Stimulated activated CD4-positive, alpha-beta T cell treated with anti-CD3 and anti-CD28 coated beads, Interleukin-12 subunit alpha, Interleukin-12 subunit beta, amount 100 ng/mL, for 48 hours (primary cell): ENCODE measurements at regions not wholly inside any gene's neighbourhood (a gene's known extent, or its start where the extent isn't known, plus 50 kb on each side); places are given as distances from the start of the nearest gene placed in this dataset.
"Not testable (repeated sequence)": the region's sequence is repeated elsewhere in the genome, so short reads cannot be mapped to it uniquely, and the experiment has no call there.

ENCODE experiments used
- DNase-seq, 3 donors: peaks; one replicate each; pipeline ENCODE4 v3.0.0-alpha.2; 2020; ENCODE audit warnings: low read depth in 2 of 3, low spot score in 1 of 3

DNA sequence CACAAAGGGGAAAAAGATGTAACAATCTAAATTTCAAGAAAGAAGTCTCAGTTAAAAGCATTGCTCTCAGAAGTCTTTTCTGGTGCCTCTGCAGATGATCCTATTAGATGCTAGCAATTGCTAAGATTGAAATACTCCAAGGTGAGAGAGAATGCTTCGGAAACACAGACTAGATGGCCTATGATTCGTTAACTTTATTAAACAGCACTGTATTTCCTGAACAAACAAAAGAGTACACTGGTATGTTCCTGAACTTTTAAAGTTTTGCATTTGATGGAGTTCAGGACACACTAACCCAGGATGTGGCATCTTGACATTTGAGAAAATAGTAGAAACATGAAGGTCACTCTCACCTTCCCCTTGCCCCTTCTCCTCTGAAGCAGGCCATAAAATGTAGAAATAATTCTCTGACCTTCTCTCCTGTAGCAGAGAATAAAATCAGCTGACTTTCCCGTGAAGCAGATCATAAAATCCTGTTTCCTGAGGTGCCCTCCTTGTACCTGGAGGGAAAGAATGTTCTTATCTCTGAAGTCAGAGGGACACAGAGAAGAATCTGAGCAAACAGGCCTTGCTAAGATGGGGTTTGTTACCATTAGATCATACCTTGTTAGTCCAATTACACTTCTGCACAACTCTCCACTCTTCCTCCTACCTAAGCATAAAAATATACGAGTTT, 142.9 kb upstream of the USP25 start:
- no peak for DNase-seq

DNA sequence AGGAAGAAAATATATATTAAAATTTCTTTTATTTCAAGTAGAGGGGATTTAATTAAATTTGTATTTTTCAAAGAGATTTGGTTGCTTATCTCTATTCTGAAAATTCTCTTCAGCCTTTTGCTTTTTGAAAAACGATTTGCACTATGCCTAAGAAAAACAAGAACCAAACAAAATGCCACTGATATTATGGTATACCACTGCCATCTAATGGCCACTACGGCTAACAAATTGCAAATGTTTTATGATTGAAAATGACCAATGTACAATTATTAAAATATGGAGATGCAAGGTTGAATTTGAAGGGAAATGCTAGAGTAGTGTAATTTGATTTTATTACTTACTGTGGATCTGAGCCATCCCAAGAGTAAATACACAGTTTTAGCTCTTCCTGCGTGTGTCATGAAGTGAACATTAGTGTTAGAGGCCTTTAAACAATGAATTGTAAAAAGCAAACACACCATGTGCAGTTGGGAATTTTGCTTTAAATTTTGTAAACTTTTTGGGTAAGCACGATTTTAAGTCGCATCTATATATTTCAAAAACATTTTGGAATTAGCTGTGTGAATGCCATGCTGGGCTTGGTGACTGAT, 137.4 kb upstream of the USP25 start:
- DNase-seq, result peak in 1 of 3 donors; percentile 20

DNA sequence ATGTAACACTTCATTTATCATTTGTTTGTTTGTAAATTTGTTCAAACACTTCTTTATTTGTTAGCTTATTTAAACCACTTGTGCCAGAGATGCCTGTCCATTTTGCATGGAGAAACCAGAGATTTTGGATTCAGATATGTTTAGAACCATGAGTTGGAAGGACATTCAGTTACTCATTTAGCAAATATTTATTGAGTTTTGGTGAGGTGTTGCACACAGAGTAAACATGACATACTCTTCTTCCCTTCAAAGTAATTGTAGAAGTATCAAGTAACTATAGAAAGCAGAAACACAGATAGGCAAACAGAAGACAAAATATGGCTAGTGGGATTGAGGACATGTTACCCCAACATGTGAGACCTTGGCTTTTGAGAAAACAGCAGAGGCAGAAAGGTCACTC, 136.8 kb upstream of the USP25 start:
- no peak for DNase-seq

DNA sequence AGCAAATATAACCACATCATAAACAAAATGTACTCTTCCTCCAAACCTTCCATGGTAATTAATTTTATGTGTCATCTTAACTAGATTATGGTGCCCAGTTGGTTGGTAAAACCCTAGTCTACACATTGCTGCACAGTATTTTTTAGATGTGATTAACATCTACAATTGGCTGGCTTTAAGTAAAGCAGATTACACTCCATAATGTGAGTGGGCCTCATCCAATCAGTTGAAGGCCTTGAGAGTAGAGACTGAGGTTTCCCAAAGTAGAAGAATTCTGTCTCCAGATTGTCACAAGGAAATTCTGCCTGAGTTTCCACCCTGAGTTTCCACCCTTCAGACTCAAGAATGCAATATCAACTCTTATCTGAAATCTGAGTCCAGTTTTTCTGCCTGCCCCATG, 128.4 kb upstream of the USP25 start:
- no peak for DNase-seq

DNA sequence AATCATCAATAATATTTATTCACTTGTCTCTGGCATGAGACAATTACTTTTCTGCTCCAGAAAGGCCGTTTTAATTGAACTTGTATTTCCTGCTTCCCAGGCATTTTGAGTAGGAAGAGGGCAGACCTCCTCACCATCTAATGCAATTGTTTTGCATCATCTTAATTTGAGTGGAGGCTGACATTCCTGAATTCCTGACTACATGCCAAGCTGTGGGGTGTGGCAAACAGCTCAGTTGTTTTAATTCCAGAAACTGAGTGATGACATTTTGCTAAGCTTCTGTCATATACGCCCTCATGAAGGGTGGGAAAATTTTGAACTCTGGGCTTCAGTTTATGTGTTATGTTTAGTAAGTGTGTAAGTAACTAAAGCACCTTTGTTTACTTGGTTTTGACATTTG, 125.4 kb upstream of the USP25 start:
- DNase-seq, result no peak

DNA sequence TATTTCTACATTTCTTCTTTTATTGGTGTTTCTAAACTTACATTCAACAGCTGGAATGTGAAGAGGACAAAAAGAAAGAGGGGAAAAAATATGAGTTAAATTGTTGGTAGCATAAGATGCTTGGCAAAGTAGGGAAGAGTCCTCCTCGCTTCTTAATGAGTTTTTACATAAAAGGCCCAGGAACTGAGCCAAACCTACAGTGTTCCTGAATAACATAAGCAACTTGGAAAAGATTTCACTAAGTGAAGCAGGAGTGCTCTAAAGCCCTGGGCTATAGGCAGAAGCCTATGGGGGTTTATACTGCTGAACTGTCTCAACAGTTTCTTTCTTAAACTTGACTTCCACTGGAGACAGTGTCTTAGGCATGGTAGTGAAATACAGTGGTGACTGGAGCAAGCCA, 115.0 kb upstream of the USP25 start:
- no peak for DNase-seq

DNA sequence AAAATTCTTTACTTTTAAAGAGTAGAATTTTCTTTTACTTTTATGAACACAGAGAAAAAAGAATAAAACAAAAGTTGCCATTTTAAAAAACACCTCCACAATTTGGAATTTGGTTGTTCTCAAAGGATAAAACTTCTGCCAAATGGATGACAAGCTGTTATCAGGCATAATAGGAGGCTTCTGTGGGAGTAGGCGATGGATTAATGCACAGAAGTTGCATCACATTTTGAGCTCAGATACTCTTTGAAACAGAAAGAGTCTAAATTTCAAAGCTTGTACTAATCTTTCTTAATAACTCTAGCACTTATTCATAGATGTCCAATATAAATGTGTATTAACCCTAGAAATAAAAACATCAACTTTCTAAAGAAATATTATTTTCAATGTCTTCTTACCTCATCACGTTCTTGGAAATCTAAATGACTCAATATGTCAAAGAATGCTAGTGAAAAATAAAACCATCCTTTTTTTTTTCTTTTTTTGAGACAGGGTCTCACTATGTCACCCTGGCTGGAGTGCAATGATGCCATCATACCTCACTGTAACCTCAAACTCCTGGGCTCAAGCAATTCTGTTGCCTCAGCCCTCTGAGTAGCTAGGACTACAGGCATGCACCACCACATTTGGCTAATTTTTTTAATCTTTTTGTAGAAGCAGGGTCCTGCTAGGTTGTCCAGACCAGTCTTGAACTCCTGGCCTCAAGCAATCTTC, 112.8 kb upstream of the USP25 start:
- no peak for DNase-seq

DNA sequence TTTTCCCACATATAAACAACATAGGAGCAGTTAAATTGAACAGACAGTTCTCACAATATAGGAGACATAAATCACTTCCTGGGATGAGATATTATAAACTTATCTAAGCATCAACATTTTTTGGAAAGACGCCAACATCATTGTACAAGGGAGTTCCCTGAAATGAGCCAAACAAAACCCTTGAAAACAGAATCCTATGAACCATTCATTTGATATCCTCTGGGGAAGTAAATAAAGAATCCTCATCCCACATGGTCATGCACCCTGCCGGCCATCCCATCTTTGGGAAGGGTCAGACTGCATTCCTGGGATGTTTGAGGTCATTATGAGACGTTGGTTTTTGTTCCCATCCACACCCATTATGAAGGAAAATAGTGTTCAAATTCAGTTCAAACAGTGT, 111.8 kb upstream of the USP25 start:
- no peak for DNase-seq

DNA sequence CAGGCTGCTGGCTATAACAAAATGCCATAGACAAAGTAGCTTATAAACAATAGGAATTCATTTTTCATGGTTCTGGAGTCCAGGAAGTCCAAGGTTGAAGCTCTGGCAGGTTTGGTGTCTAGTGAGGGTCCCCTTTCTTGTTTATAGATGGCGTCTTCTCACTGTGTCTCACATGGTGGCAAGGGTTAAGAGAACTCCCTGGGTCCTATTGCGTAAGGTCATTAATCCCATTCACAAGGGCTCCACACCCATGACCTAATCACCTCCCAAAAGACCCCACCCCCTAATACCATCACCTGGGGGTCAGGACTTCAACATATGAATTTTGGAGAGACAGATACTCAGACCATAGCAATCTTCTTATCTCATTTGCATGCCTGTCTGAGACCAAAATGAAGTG, 108.9 kb upstream of the USP25 start:
- DNase-seq, result no peak

DNA sequence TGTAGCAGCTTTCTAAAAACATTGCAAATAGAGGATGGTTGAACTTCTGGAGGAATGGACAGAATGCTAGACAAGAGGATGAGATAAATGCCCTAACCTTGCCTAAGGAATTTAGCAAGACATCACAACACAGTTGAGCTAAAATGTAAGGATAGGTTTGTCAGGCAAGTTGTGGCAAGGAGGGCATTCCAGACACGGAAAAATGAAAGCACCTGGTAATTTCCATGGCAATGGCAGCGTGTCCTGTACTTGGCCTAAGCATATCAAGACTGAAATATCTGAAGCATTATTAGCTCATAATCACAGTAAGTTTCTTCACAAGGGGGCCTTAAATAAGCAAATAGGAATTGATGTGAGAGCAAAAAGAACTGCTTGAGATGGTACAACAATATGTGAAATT, 105.1 kb upstream of the USP25 start:
- no peak for DNase-seq

DNA sequence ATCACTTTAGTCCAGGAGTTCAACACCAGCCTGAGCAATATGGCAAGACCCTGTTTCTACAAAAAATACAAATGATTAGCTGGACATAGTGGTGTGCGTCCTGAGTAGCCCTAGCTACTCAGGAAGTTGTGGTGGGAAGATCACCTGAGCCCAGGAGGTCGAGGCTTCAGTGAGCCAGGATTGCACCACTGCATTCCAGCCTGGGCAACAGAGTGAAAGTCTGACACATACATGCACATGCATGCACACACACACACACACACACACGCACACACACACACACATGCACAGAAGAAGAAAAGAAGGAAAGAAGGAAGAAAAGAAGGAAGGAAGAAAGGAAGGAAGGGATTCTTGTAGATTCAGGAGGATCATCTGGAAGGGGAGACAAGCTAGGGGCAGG, 104.4 kb upstream of the USP25 start:
- DNase-seq, result no peak

DNA sequence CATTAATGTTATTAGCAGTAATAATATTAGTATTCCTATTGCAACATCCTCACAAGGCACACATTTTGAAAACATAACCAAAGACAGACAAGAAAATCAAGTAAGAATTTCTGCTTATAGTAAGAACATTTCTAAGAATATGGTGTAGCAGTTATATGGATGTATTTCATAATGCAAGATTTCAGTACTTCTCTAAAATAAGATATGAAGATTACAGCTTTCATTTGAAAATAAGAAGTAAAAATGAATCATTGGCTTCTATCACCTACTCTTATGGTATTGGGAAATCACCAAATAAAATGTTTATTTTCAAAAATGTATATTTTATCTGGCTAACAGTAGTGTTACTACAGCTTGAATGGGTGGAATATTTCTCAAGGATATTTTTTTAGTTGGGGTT, 103.8 kb upstream of the USP25 start:
- DNase-seq, result no peak

DNA sequence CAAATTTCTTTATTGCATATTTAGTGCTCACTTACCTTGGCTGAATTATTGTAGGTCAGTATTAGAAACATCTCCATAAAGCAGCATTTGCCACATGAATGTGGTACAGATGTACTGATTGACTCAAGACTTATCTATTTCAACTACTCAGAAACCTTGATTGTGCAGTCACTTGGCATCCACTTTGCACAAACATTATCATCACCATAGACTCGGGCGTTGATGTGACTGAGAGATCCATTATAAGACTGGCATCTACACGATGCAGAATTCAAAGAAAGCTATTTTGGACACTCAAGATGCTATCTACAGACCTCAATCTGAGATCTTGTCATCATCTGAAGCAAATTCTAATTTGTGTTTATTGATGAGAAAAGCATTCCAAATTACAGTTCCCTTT, 102.8 kb upstream of the USP25 start:
- DNase-seq, result no peak

DNA sequence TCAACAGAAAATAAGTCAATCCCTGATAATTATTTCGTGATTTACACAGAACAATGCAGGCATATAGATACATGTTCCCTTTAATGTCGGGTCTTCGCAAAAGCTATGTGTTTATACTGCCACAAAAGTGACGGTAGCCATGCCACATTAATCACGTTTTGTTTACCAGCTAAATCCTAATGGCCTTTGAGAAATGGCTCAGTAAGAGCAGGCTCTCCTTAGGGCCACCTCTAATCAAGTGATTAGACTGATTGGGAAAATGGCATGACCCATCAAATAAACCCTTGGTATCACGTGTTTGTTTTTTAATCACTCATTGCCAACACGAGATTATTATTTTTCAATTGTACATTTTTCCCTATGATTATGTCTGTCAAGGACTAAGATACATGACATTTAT, 102.0 kb upstream of the USP25 start:
- DNase-seq, result no peak

DNA sequence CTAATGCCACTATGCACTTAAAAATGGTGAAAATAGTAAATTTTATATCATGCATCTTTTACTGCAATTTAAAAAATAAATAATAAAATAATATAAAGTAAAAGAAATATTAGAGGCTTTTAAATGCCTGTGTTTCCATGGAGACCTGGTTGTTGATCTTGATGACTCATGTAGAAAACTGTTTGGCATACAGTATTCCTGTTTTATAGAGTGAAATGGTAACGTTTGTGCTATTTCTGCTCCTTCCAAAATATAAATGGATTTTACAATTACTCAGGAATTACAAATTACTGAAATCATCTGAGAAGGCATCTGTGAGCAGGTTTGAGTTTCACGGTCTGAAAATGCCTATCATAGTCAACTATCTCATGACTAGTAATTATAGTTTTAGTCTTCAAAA, 98.4 kb upstream of the USP25 start:
- DNase-seq, result no peak

DNA sequence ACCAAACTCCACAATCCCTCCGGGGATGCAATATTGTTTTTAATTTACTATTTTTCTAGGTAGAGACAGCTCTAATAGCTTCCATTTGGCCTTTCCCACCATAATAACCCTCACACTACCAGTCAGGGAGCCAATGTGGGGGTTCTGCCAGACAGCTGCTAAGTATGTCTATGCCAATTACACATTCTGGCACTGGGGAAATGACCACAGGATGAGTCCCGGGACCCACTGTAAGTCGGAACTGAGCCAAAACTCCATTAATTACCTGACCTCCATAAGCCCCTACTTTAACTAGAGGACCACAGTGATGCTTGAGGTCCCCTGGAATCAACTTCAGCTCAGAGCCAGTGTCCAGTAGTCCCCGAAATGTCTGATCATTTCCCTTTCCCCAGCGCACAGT, 95.2 kb upstream of the USP25 start:
- not testable (repeated sequence) for DNase-seq

DNA sequence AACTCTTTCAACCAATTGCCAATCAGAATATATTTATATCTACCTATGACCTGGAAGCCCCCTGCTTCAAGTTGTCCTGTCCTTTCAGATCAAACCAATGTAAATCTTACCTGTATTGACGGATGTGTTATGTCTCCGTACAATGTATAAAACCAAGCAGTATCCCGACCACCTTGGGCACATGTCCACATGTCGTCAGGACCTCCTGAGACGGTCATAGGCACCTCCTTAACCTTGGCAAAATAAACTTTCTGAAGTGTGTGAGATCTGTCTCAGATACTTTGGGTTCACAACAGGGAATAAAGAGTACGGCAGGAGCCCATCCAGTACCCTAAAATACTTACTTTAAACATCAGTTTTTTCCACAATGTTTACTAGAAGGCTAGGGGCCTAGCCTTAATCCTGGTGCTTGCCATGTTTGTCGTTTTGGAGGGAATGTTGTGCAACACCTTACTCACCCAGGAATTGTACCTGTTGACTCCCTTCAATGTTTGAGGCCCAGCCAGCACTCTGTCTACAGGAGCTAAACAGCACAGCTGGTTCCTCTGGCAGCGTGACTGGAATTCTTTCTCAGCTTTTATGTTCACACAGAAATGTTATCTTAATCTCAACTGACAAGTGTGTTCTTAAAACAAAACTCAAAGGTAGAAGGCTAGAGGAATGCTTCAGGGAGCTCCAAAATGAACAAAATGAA, 90.8 kb upstream of the USP25 start:
- no peak for DNase-seq

DNA sequence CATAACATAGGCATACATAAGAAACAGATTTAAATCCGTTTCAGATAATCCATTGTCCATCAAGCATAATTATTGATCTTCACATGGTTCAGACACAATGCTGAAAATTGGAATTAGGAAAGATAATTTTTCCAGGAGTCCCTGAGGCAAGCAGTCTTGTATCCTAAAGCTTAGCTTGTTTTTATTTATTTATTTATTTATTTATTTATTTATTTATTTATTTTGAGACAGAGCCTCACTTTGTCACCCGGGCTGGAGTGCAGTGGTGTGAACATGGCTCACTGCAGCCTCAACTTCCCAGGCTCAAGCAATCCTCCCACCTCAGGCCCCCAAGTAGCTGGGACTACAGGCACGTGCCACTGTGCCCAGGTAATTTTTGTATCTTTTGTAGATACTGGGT, 89.7 kb upstream of the USP25 start:
- DNase-seq, result not testable (repeated sequence)

DNA sequence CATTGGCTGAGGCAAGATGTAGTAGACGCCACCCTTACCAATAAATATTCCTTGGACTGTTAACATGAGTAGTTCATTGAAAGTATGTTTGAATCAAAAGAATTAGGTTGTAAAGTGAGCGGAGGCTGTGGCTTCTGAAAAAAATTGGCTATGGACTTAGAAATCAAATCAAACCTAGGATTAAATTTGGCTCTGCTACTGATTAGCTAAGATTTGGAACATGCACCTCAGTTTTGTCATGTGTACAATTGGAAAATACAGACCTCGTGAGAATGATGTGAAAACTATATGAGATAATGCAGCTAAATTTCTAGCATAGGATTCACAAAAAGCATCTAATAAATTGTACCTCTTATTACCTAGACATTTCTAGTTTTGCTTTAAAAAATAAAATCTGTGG, 85.3 kb upstream of the USP25 start:
- no peak for DNase-seq

DNA sequence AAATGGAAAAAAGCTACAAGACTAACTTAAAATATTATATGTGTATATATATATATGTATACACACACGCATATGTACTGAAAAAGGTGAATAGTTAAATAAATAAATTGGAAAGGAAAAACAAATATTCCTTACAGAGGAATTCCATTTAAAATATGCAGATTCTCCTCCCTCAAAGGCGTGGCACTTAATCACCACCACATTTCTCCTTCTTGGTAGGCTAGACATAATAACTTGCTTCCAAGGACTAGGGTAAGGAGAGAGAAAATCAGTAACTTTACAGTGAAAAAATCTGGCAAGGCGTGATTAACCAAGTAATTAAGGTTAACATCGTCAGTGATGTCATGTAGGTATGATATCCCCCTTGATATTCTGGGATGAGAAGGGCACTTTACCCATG, 84.0 kb upstream of the USP25 start:
- no peak for DNase-seq

DNA sequence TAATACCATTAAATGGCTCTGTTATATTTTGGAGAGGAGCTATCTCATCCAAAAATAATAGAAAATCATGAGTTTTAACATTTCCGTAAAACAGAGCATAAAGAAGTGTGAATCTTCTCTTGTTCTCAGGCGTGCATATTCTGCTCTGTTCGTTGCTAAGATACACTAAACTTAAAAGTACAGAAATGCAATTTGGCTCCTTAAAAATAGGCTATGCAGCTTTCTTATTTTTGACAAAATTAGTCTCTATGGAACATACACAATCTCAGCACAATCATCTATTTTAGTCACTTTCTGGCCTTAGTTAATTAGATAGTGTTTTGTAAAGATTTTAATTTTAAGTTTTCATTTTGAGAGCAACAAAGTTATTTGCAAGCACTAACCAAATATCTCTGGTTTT, 79.0 kb upstream of the USP25 start:
- DNase-seq, result no peak

DNA sequence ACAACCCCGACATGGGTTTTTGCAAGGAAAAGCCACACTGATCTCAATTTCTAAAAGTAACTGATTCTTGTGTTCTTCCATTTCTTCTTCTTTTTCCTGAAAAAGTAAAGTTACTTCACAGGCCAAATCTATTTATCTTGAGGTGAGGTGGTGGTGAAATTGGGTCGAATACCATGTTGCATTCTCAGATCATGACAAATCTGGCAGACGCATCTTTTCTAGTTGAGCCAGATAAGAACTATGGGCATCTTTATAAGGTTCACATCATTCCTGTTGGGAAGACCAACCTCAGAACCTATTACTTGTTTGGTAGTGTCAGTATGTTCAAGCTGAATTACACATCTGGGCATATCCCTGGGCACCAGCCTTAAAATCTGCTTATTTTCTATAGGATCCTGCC, 78.6 kb upstream of the USP25 start:
- DNase-seq, result no peak
